ENCODE measurements at regions not wholly inside any gene's neighbourhood (a gene's known extent, or its start where the extent isn't known, plus 50 kb on each side); places are given as distances from the start of the nearest gene placed in this dataset.

DNA sequence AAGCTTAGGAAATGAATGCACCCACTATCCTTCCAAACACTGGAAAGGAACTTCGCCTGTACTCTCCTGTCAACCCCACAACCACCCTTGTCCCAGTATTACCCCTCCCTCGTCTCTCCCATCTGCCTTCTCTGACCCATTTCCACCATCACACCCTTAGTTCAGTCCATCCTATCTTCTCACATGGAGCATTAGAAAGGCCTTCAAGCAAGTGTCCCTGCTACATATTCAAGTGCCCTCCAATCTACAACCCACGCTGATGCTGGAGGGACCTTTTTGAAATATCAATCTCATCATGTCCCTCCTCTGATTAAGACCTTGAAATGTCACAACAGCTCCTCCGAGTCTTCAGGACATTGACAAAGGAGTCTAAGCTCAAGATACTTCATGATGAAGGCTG lies 133.8 kb upstream of the CCL2 start:
- Mint-ChIP-seq H3K9me3 (peaks cover 0 to 5% (median 0%) of the 10 kb centered on the region in 3 donors), H3K36me3 (no peaks in the 10 kb centered on the region), H3K27me3 (peaks cover 19 to 35% of the 10 kb centered on the region in 2 donors), H3K4me3 (no peak overlapping the region), H3K4me1 (no peaks in the 10 kb centered on the region), H3K27ac (no peak overlapping the region)
- 60% methylated on average over 4 of the region's 4 CpGs for WGBS (ENCODE audit: insufficient coverage)
- Histone ChIP-seq H3K27me3 (replicated peaks in 1 of 2; ENCODE audit: control insufficient read depth in 2 of 2, extremely low read depth in 1 of 2, insufficient read depth in 2 of 2, low read length in 1 of 2) (peaks cover 2 to 15% of the 10 kb centered on the region in 2 experiments), H3K4me1 (ENCODE audit: control insufficient read depth in 1 of 2, extremely low read depth in 1 of 2, insufficient read depth in 2 of 2, low read length in 2 of 2) (no peaks in the 10 kb centered on the region), H3K27ac (ENCODE audit: low read length) (no peak overlapping the region), H3K9me3 (no peaks in the 10 kb centered on the region), H3K36me3 (ENCODE audit: control insufficient read depth in 2 of 2, extremely low read depth in 1 of 2, insufficient read depth in 1 of 2, low read length in 1 of 2) (no peaks in the 10 kb centered on the region), H3K4me3 (ENCODE audit: control insufficient read depth in 1 of 2, extremely low read depth in 1 of 2, low read length in 1 of 2) (no peak overlapping the region)
- DNase-seq, result no peak
- ATAC-seq (replicated peaks in 1 of 4), result no peak
- CTCF ChIA-PET, result no interaction called here
- POLR2A ChIA-PET, result no interaction called here

DNA sequence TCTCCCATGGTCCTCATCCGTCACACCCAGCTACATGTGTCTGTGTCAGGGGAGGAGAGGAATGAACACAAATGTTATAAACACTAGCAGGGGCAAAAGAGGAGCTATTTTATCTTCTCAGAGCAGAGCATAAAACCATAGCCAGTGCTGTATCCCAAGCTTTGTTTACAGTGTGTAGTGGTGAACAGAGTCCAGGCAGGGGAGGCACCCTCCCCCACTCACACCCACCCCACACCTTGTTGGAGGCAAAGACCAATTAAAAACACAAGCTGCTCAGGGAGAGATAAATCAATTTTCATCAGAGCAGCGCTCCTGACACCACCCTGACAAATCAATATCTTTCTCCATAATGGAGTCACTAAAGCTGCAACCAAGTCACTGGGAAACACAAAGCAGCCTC lies 132.6 kb upstream of the CCL2 start:
- no peaks in the 10 kb centered on the region for H3K36me3 Mint-ChIP-seq
- CTCF ChIA-PET, result no interaction called here
- POLR2A ChIA-PET, result no interaction called here
- Histone ChIP-seq H3K4me3 (ENCODE audit: control insufficient read depth in 1 of 2, extremely low read depth in 1 of 2, low read length in 1 of 2) (no peak overlapping the region), H3K4me1 (ENCODE audit: control insufficient read depth in 1 of 2, extremely low read depth in 1 of 2, insufficient read depth in 2 of 2, low read length in 2 of 2) (no peaks in the 10 kb centered on the region), H3K27me3 (replicated peaks in 1 of 2; ENCODE audit: control insufficient read depth in 2 of 2, extremely low read depth in 1 of 2, insufficient read depth in 2 of 2, low read length in 1 of 2) (peaks cover 2 to 20% of the 10 kb centered on the region in 2 experiments), H3K36me3 (ENCODE audit: control insufficient read depth in 2 of 2, extremely low read depth in 1 of 2, insufficient read depth in 1 of 2, low read length in 1 of 2) (no peaks in the 10 kb centered on the region), H3K9me3 (no peaks in the 10 kb centered on the region), H3K27ac (ENCODE audit: low read length) (no peak overlapping the region)
- H3K9me3 Mint-ChIP-seq, result peaks cover 0 to 5% (median 0%) of the 10 kb centered on the region in 3 donors
- H3K4me1 Mint-ChIP-seq, result no peaks in the 10 kb centered on the region
- 60% methylated on average over 1 of the region's 2 CpGs for WGBS (ENCODE audit: insufficient coverage)
- DNase-seq (no peak), ATAC-seq (replicated peaks in 1 of 4) (no peak)
- no peak overlapping the region for H3K4me3 Mint-ChIP-seq
- no peak overlapping the region for H3K27ac Mint-ChIP-seq
- peaks cover 21 to 35% of the 10 kb centered on the region in 2 donors for H3K27me3 Mint-ChIP-seq

DNA sequence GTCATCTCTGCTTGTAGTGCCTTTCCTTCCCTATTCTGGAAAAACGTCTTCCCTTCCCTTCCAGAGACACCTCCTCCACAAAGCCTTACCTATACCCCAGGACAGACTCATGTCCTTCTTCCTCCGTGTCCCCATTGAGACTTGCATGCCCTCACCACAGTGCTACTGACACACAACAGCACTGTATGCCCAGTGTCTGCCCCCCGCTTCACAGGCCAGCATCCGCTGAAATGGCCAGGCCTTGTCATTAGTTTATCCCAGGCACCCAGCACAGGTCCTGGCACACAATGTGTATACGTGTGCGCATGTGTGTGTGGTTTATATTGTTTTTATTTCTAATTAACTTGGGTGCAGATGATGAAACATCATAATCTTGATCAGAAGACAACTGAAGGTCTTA lies 130.1 kb upstream of the CCL2 start:
- ATAC-seq (replicated peaks in 1 of 4) (no peak), DNase-seq (no peak)
- Histone ChIP-seq H3K27me3 (replicated peaks in 1 of 2; ENCODE audit: control insufficient read depth in 2 of 2, extremely low read depth in 1 of 2, insufficient read depth in 2 of 2, low read length in 1 of 2) (peaks cover 0 to 26% of the 10 kb centered on the region in 2 experiments), H3K36me3 (ENCODE audit: control insufficient read depth in 2 of 2, extremely low read depth in 1 of 2, insufficient read depth in 1 of 2, low read length in 1 of 2) (no peaks in the 10 kb centered on the region), H3K4me1 (ENCODE audit: control insufficient read depth in 1 of 2, extremely low read depth in 1 of 2, insufficient read depth in 2 of 2, low read length in 2 of 2) (no peaks in the 10 kb centered on the region), H3K9me3 (no peaks in the 10 kb centered on the region), H3K27ac (ENCODE audit: low read length) (no peak overlapping the region), H3K4me3 (ENCODE audit: control insufficient read depth in 1 of 2, extremely low read depth in 1 of 2, low read length in 1 of 2) (no peak overlapping the region)
- H3K27ac Mint-ChIP-seq, result no peak overlapping the region
- no peaks in the 10 kb centered on the region for H3K4me1 Mint-ChIP-seq
- H3K4me3 Mint-ChIP-seq, result no peak overlapping the region
- 42% methylated on average over 2 of the region's 6 CpGs for WGBS (ENCODE audit: insufficient coverage)
- ChIA-PET POLR2A (no interaction called here), CTCF (no interaction called here)
- H3K36me3 Mint-ChIP-seq, result no peaks in the 10 kb centered on the region
- H3K27me3 Mint-ChIP-seq, result peaks cover 20 to 32% of the 10 kb centered on the region in 2 donors
- peaks cover 0 to 5% (median 0%) of the 10 kb centered on the region in 3 donors for H3K9me3 Mint-ChIP-seq

GRCh38 chr17:34125921-34126320 lies 129.2 kb upstream of the CCL2 start:
- ChIA-PET POLR2A (no interaction called here), CTCF (no interaction called here)
- no peak overlapping the region for H3K4me3 Mint-ChIP-seq
- no CpG with 5 or more reads among the region's 3 CpGs for WGBS (ENCODE audit: insufficient coverage)
- peaks cover 20 to 38% of the 10 kb centered on the region in 2 donors for H3K27me3 Mint-ChIP-seq
- Histone ChIP-seq H3K27ac (ENCODE audit: low read length) (no peak overlapping the region), H3K4me1 (ENCODE audit: control insufficient read depth in 1 of 2, extremely low read depth in 1 of 2, insufficient read depth in 2 of 2, low read length in 2 of 2) (no peaks in the 10 kb centered on the region), H3K27me3 (replicated peaks in 1 of 2; ENCODE audit: control insufficient read depth in 2 of 2, extremely low read depth in 1 of 2, insufficient read depth in 2 of 2, low read length in 1 of 2) (peaks cover 0 to 26% of the 10 kb centered on the region in 2 experiments), H3K9me3 (no peaks in the 10 kb centered on the region), H3K36me3 (ENCODE audit: control insufficient read depth in 2 of 2, extremely low read depth in 1 of 2, insufficient read depth in 1 of 2, low read length in 1 of 2) (no peaks in the 10 kb centered on the region), H3K4me3 (ENCODE audit: control insufficient read depth in 1 of 2, extremely low read depth in 1 of 2, low read length in 1 of 2) (no peak overlapping the region)
- no peak for ATAC-seq (replicated peaks in 1 of 4)
- no peak overlapping the region for H3K27ac Mint-ChIP-seq
- no peaks in the 10 kb centered on the region for H3K4me1 Mint-ChIP-seq
- no peak for DNase-seq
- no peaks in the 10 kb centered on the region for H3K36me3 Mint-ChIP-seq
- H3K9me3 Mint-ChIP-seq, result peaks cover 0 to 5% (median 0%) of the 10 kb centered on the region in 3 donors

DNA sequence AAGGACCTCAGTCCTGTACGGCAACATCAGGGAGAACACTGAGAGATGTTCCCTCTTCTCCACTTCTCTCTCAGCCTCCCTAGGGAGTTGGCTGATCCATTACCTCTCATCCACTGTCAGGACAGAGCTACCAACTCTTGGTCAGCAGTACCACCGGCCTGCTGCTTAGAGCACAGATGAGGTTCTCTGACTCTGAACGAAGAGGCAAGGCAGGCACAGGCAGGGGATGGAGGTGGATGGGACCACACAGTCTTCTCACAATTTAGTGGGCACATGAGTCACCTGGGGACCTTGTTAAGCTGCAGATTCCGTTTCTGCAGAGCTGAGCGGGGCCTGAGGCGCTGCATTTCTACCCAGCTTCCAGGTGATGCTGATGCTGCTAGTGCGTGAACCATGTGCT lies 128.6 kb upstream of the CCL2 start:
- Histone ChIP-seq H3K27me3 (replicated peaks in 1 of 2; ENCODE audit: control insufficient read depth in 2 of 2, extremely low read depth in 1 of 2, insufficient read depth in 2 of 2, low read length in 1 of 2) (peaks cover 0 to 26% of the 10 kb centered on the region in 2 experiments), H3K36me3 (ENCODE audit: control insufficient read depth in 2 of 2, extremely low read depth in 1 of 2, insufficient read depth in 1 of 2, low read length in 1 of 2) (no peaks in the 10 kb centered on the region), H3K27ac (ENCODE audit: low read length) (no peak overlapping the region), H3K4me1 (ENCODE audit: control insufficient read depth in 1 of 2, extremely low read depth in 1 of 2, insufficient read depth in 2 of 2, low read length in 2 of 2) (no peaks in the 10 kb centered on the region), H3K9me3 (no peaks in the 10 kb centered on the region), H3K4me3 (ENCODE audit: control insufficient read depth in 1 of 2, extremely low read depth in 1 of 2, low read length in 1 of 2) (no peak overlapping the region)
- Mint-ChIP-seq H3K4me1 (no peaks in the 10 kb centered on the region), H3K36me3 (no peaks in the 10 kb centered on the region), H3K9me3 (peaks cover 0 to 2% (median 0%) of the 10 kb centered on the region in 3 donors), H3K27ac (no peak overlapping the region), H3K27me3 (peaks cover 18 to 34% of the 10 kb centered on the region in 2 donors), H3K4me3 (no peak overlapping the region)
- DNase-seq (no peak), ATAC-seq (replicated peaks in 1 of 4) (no peak)
- ChIA-PET CTCF (no interaction called here), POLR2A (no interaction called here)
- 62% methylated on average over 4 of the region's 7 CpGs for WGBS (ENCODE audit: insufficient coverage)

- DNase-seq (no peak), ATAC-seq (replicated peaks in 1 of 4) (no peak)
- Mint-ChIP-seq H3K4me3 (no peak overlapping the region), H3K4me1 (no peaks in the 10 kb centered on the region), H3K27ac (no peak overlapping the region), H3K9me3 (no peaks in the 10 kb centered on the region), H3K27me3 (peaks cover 15 to 31% of the 10 kb centered on the region in 2 donors), H3K36me3 (no peaks in the 10 kb centered on the region)
- Histone ChIP-seq H3K9me3 (no peaks in the 10 kb centered on the region), H3K27me3 (replicated peaks in 1 of 2; ENCODE audit: control insufficient read depth in 2 of 2, extremely low read depth in 1 of 2, insufficient read depth in 2 of 2, low read length in 1 of 2) (peaks cover 0 to 26% of the 10 kb centered on the region in 2 experiments), H3K36me3 (ENCODE audit: control insufficient read depth in 2 of 2, extremely low read depth in 1 of 2, insufficient read depth in 1 of 2, low read length in 1 of 2) (no peaks in the 10 kb centered on the region), H3K27ac (ENCODE audit: low read length) (no peak overlapping the region), H3K4me3 (ENCODE audit: control insufficient read depth in 1 of 2, extremely low read depth in 1 of 2, low read length in 1 of 2) (no peak overlapping the region), H3K4me1 (ENCODE audit: control insufficient read depth in 1 of 2, extremely low read depth in 1 of 2, insufficient read depth in 2 of 2, low read length in 2 of 2) (no peaks in the 10 kb centered on the region)
- POLR2A ChIA-PET, result no interaction called here
- CTCF ChIA-PET, result no interaction called here
- WGBS (ENCODE audit: insufficient coverage), result 29% methylated on average over 1 of the region's 3 CpGs
These were observed 128.1 kb upstream of the CCL2 start for GRCh38 chr17:34126965-34127364.

GRCh38 chr17:34130544-34130943 lies 124.5 kb upstream of the CCL2 start:
- POLR2A ChIA-PET, result no interaction called here
- Histone ChIP-seq H3K27ac (ENCODE audit: low read length) (no peak overlapping the region), H3K4me3 (ENCODE audit: control insufficient read depth in 1 of 2, extremely low read depth in 1 of 2, low read length in 1 of 2) (no peak overlapping the region), H3K9me3 (no peaks in the 10 kb centered on the region), H3K4me1 (ENCODE audit: control insufficient read depth in 1 of 2, extremely low read depth in 1 of 2, insufficient read depth in 2 of 2, low read length in 2 of 2) (no peaks in the 10 kb centered on the region), H3K36me3 (ENCODE audit: control insufficient read depth in 2 of 2, extremely low read depth in 1 of 2, insufficient read depth in 1 of 2, low read length in 1 of 2) (no peaks in the 10 kb centered on the region), H3K27me3 (replicated peaks in 1 of 2; ENCODE audit: control insufficient read depth in 2 of 2, extremely low read depth in 1 of 2, insufficient read depth in 2 of 2, low read length in 1 of 2) (peaks cover 0 to 25% of the 10 kb centered on the region in 2 experiments)
- CTCF ChIA-PET, result no interaction called here
- no peak overlapping the region for H3K27ac Mint-ChIP-seq
- no peak overlapping the region for H3K4me3 Mint-ChIP-seq
- H3K27me3 Mint-ChIP-seq, result peaks cover 8 to 23% of the 10 kb centered on the region in 2 donors
- no peak for DNase-seq
- H3K4me1 Mint-ChIP-seq, result no peaks in the 10 kb centered on the region
- 33% methylated on average over 1 of the region's 2 CpGs for WGBS (ENCODE audit: insufficient coverage)
- no peaks in the 10 kb centered on the region for H3K9me3 Mint-ChIP-seq
- H3K36me3 Mint-ChIP-seq, result no peaks in the 10 kb centered on the region
- ATAC-seq (replicated peaks in 1 of 4), result no peak
